Fibroblast of lung (primary cell): ENCODE measurements at regions not wholly inside any gene's neighbourhood (a gene's known extent, or its start where the extent isn't known, plus 50 kb on each side); places are given as distances from the start of the nearest gene placed in this dataset.

ENCODE experiments used
- DNase-seq, 2 donors: peaks; one replicate each; pipeline versions ENCODE4 v3.0.0 to v3.0.0-alpha.2; 2010; ENCODE audit warnings: low read depth in 2 of 2
- H2AFZ ChIP-seq: 2 replicates; pipeline ENCODE4 v1.5.1; 2012; ENCODE audit warnings: low read length, control low read depth, inconsistent platforms
- H3K27ac ChIP-seq: 2 replicates; pipeline ENCODE4 v1.5.1; 2011; ENCODE audit warnings: low read length, control low read depth; ENCODE audit not compliant: insufficient read depth
- H3K27me3 ChIP-seq: 2 replicates; pipeline ENCODE4 v1.5.1; 2011; ENCODE audit warnings: mild to moderate bottlenecking, low read length; ENCODE audit not compliant: control insufficient read depth, insufficient read depth
- H3K36me3 ChIP-seq: 2 replicates; pipeline ENCODE4 v1.5.1; 2011; ENCODE audit warnings: low read length; ENCODE audit not compliant: control insufficient read depth, insufficient read depth
- H3K4me1 ChIP-seq: 2 replicates; pipeline ENCODE4 v1.5.1; 2011; ENCODE audit warnings: low read length; ENCODE audit not compliant: control insufficient read depth, insufficient read depth; ENCODE audit errors: extremely low read depth
- H3K4me2 ChIP-seq: 2 replicates; pipeline ENCODE4 v1.5.1; 2011; ENCODE audit warnings: low read length, control low read depth; ENCODE audit not compliant: insufficient read depth; ENCODE audit errors: extremely low read depth
- H3K4me3 ChIP-seq, 4 experiments: fragments of 200-600 bp in 1 of 4; sonication (generic) in 1 of 4; replicated peaks in 1 of 4; 2 replicates each; pipeline ENCODE4 v1.5.1; 2011 to 2016; ENCODE audit warnings: low read length in 4 of 4, low read depth in 3 of 4, mild to moderate bottlenecking in 3 of 4, control low read depth in 2 of 4, inconsistent platforms in 1 of 4, mixed read lengths in 1 of 4; ENCODE audit not compliant: insufficient read depth in 1 of 4; ENCODE audit errors: control extremely low read depth in 1 of 4
- H3K79me2 ChIP-seq: 2 replicates; pipeline ENCODE4 v1.5.1; 2012; ENCODE audit warnings: mild to moderate bottlenecking, low read length, inconsistent platforms; ENCODE audit not compliant: control insufficient read depth, insufficient read depth
- H3K9ac ChIP-seq: 2 replicates; pipeline ENCODE4 v1.5.1; 2011; ENCODE audit warnings: mild to moderate bottlenecking, low read length, control low read depth; ENCODE audit not compliant: insufficient read depth
- H3K9me3 ChIP-seq: 2 replicates; pipeline ENCODE4 v1.5.1; 2012; ENCODE audit warnings: low read depth, low read length; ENCODE audit not compliant: control insufficient read depth, insufficient read depth
- H4K20me1 ChIP-seq: 2 replicates; pipeline ENCODE4 v1.5.1; 2011; ENCODE audit warnings: low read length; ENCODE audit not compliant: control insufficient read depth, insufficient read depth; ENCODE audit errors: extremely low read depth
- EZH2 ChIP-seq: IDR thresholded peaks from 2 replicates; pipeline ENCODE4 v1.5.1; 2012; ENCODE audit warnings: low read length, control low read depth, mild to moderate bottlenecking; ENCODE audit errors: missing control alignments
- TF ChIP-seq, protein P1 (sequence below), 2 donors: IDR thresholded peaks in 1 of 2; conservative IDR thresholded peaks in 1 of 2; 1 replicate in 1 of 2; 2 replicates in 1 of 2; pipeline ENCODE4 v1.5.1; 2011 to 2012; ENCODE audit warnings: low read length in 2 of 2, control low read depth in 1 of 2, inconsistent platforms in 1 of 2, low read depth in 1 of 2, mild to moderate bottlenecking in 1 of 2

DNA sequence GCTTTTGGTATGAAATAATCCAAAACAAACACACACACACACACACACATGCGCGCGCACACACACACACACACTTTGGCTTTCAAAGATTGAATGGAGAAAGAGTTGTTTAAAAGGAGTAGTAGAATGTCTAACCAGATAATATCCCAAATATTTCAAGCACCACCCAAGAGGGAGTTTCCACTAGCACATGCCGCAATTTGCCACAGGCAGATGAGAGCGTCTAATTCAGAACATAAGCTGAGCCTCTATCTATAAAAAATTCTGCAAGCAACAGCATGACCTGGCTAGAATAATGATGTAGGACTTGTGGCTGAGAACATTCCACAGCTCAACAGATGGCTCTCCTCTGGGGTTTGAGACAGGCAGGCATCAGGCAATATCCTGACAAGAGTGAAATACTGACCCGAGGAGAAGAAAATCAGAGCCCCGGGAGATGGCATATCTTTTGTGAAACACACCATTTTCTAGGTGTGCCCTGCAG lies 302.5 kb upstream of the GADL1 start:
- no peaks in the 10 kb centered on the region for H4K20me1 ChIP-seq
- no peak overlapping the region for H3K9ac ChIP-seq
- peak overlapping the region; percentile 0 for H3K4me2 ChIP-seq
- no peak overlapping the region for H3K27ac ChIP-seq
- no peaks in the 10 kb centered on the region for H3K9me3 ChIP-seq
- peak overlapping the region in 1 of 4 experiments; percentile 9 for H3K4me3 ChIP-seq
- H3K79me2 ChIP-seq = no peaks in the 10 kb centered on the region
- H3K27me3 ChIP-seq = no peaks in the 10 kb centered on the region
- H2AFZ ChIP-seq = no peak overlapping the region
- no peaks in the 10 kb centered on the region for H3K36me3 ChIP-seq
- DNase-seq = peak; percentile 66 to 79
- no peak for TF ChIP-seq EZH2
- TF ChIP-seq, protein P1, sequence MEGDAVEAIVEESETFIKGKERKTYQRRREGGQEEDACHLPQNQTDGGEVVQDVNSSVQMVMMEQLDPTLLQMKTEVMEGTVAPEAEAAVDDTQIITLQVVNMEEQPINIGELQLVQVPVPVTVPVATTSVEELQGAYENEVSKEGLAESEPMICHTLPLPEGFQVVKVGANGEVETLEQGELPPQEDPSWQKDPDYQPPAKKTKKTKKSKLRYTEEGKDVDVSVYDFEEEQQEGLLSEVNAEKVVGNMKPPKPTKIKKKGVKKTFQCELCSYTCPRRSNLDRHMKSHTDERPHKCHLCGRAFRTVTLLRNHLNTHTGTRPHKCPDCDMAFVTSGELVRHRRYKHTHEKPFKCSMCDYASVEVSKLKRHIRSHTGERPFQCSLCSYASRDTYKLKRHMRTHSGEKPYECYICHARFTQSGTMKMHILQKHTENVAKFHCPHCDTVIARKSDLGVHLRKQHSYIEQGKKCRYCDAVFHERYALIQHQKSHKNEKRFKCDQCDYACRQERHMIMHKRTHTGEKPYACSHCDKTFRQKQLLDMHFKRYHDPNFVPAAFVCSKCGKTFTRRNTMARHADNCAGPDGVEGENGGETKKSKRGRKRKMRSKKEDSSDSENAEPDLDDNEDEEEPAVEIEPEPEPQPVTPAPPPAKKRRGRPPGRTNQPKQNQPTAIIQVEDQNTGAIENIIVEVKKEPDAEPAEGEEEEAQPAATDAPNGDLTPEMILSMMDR (conservative IDR thresholded peaks at IDR 0.05 in 1 of 2, IDR thresholded peaks at IDR 0.05 in 1 of 2; ENCODE audit: low read depth in 1 of 2, low read length in 2 of 2) = no peak
- H3K4me1 ChIP-seq = no peaks in the 10 kb centered on the region

DNA sequence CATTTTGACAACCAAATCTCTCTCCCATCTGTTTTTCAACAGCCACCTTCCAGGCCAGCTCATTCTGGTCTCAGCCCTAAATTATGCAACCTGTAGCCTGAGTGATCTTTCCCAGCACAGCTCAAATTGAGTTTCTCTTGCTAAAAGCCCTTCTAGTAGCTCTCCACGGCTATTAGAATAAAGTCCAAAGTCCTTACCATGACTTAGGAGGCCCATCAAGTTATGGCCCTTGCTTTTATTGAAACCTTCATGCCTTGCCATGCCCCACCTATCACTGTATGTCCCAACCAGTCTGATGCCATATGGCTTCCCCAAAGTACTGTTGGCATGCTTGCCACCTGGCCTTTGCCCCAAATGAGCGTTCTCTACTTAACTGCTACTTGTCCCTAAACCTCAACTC lies 303.5 kb upstream of the GADL1 start:
- Histone ChIP-seq H3K4me1 (no peaks in the 10 kb centered on the region), H4K20me1 (no peaks in the 10 kb centered on the region), H3K9me3 (no peaks in the 10 kb centered on the region), H3K4me3 (no peak overlapping the region), H3K79me2 (no peaks in the 10 kb centered on the region), H3K27ac (no peak overlapping the region), H3K36me3 (no peaks in the 10 kb centered on the region), H2AFZ (no peak overlapping the region), H3K4me2 (no peak overlapping the region), H3K9ac (no peak overlapping the region), H3K27me3 (no peaks in the 10 kb centered on the region)
- TF ChIP-seq, protein P1 (conservative IDR thresholded peaks at IDR 0.05 in 1 of 2, IDR thresholded peaks at IDR 0.05 in 1 of 2; ENCODE audit: low read depth in 1 of 2, low read length in 2 of 2) = no peak
- TF ChIP-seq EZH2 = no peak
- no peak for DNase-seq

DNA sequence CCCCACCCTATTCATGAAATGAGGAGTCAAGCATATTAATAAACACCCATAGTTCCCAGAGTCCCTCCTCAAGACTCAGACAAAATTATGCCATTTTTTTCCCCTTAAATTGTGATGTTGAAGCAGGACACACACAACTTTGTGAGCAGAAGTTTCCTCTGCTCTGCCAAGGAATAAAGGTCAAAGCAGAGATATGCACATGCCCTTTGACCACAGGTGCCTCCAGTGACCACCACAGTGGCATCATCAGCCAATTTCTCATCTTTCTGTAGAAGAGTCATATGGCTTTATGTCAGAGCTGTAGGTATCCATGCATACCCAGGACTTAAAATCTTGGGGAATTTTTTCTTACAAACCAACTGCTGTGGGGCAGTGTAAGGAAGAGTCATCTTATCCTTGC lies 304.4 kb upstream of the GADL1 start:
- no peak overlapping the region for H3K27ac ChIP-seq
- no peaks in the 10 kb centered on the region for H3K79me2 ChIP-seq
- no peak overlapping the region for H3K9ac ChIP-seq
- H3K27me3 ChIP-seq = no peaks in the 10 kb centered on the region
- TF ChIP-seq EZH2 = no peak
- TF ChIP-seq, protein P1 (conservative IDR thresholded peaks at IDR 0.05 in 1 of 2, IDR thresholded peaks at IDR 0.05 in 1 of 2; ENCODE audit: low read depth in 1 of 2, low read length in 2 of 2) = no peak
- no peak for DNase-seq
- no peak overlapping the region for H2AFZ ChIP-seq
- no peaks in the 10 kb centered on the region for H3K4me1 ChIP-seq
- no peak overlapping the region for H3K4me2 ChIP-seq
- H4K20me1 ChIP-seq = no peaks in the 10 kb centered on the region
- no peaks in the 10 kb centered on the region for H3K36me3 ChIP-seq
- H3K4me3 ChIP-seq = no peak overlapping the region
- H3K9me3 ChIP-seq = no peaks in the 10 kb centered on the region
